A172 (cell line): ENCODE measurements at regions not wholly inside any gene's neighbourhood (a gene's known extent, or its start where the extent isn't known, plus 50 kb on each side); places are given as distances from the start of the nearest gene placed in this dataset.

Experiments
- DNase-seq: peaks from one replicate; pipeline ENCODE4 v3.0.0-alpha.2; 2015; ENCODE audit warnings: low spot score

DNA sequence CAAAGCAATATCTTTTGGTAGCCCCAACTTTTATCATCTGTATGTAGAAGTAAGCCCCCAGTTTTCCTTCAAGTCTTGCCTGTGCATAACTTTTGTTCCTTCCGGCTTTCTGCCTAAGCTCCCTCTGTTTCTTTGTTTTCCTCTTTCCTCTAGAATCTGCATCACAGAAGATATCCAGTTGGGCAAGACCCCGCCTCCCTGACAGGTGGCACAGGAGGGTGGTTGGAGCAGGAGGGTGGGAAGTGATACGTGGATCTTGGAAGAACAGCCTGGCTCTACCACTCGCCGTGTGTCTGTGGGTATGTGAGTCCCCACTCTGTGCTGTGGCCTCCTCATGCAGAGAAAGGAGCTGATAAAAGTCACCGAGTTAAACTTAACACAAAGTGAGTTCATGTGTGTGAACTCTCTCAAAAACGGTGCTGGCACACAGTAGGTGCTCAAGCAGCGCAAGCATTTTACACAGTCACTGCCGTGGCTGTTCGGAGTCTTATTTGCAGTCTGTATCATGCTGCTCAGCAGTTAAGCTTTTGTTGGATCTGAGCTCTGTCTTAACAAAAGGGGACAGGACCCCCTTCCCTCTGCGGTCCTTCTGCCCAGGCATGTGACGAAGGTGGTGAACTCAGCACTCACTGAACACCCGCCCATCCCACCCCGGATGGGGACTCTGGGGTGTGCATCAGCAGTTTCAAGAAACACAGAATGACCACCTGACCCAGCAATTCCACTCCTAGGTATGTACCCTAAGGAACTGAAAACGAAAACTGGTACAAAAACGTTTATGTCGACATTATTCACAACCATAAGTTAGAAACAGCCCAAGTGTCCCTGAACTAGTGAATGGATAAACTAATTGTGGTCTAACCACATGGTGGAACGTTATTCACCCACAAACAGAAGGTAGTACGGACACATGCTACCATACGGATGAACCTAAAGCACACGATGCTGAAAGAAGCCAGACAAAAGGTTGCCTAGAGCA is 249.1 kb downstream of the CTTN start:
- DNase-seq, result no peak

DNA sequence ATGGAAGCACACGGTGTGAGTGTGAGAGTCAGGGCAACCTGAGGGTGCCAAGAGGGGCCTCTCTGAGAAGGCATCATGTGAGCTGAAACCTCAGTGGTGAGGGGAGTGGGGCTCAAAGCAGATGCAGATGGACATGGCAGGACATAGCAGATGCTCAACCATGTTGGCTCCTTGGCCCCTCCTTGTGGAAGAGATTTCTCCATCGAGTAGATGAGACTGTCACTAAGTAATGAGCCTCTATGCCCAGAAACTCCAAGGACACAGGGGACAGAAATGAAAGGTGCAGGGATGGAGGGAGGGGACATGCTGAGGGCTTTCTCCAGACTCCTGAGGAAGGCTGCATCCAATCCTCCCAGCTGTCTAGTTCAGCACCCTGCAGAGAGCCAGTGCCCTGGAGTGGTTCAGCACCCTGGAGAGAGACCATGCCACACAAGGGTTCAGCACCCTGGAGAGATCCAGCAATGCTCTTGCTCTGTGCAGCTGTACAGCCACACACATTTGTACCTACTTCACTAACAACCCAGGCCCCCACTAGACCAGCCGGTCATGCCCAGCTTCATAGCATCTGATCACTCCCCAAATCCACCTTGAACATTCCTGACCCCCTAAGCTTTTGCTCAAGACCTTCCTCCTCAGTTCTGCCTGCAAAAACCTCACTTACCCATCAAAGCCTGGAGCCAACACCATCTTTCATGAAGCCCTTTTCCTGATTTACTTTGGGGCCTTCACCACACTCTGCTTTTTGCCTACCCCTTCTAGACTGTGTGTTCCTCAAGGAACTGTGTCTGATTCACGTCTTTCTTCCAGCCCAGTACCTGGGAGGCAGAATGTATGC is 252.0 kb downstream of the CTTN start:
- peak; percentile 83 for DNase-seq

DNA sequence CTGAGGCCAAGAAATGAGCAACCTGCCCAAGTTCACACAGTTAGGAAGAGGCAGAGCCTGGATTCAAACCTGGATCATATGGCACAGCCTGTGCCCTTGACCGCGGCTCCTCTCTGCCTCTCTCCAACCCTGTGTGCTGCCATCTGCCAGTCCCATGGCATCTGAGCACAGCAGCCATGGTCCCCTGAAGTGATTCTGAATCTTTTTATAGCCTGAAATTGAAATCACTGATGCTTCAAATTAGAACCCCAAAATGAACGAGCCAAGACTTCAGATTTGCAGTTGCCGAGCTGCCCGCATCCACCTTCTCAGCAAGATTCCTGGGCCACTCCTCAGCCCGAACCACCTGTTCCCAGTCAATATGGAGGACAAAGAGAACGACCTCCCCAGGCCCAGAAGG is 252.7 kb downstream of the CTTN start:
- DNase-seq, result no peak

DNA sequence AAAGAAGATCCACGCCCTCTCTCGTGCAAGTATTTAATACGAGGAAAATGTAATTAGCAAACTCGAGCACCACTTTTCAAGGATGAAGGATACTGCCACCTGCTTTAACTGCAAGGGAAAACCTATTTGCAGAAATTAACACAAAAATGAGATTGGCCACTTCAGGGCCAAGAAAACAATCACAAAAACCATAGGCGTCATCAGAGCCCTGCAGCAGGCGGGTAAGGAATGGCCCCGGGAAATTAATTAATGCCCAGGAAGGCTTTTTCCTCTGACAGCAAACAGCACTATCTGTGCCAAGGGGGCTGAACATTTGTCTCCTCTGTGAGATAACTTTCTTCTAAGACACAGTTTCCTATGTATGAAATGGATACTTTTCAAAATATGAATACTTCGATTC is 255.7 kb downstream of the CTTN start:
- no peak for DNase-seq

DNA sequence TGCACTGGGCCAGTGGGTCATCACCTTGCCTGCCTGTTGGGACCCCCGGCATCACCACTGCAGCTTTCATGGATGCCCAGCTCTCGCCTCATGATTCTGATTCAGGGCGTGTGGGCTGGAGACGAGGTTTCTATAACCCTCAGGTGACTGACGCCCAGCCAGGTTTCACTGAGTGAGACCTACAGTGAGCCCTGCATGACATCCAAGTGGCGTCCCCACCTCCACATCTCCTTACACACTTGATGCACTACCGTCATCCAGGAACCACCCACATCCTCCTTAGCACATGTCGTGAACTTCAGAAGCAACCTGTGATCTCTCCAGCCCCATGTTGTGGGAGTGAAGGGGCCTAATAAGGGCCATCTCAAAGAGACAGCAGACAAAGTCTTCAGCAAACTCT is 257.5 kb downstream of the CTTN start:
- no peak for DNase-seq

DNA sequence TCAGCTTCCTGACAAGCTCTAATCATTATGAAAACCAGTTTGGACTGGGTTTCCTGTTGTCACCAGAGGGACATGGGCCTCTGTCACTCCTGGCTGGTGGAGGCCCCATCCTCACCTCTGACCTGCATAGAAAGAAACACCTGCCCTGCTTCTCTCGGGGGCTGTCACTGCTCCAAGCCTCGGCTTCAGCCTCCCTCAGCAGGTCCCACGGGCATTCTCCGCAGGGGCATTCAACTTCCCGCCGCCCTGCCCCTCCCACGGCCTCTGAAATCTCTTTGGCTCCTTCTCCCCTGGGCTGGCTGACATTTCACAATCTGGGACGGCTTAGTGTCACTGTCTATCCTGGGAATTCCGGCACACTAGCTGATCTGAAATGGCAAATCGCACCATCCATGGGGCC is 257.9 kb downstream of the CTTN start:
- DNase-seq, result no peak

DNA sequence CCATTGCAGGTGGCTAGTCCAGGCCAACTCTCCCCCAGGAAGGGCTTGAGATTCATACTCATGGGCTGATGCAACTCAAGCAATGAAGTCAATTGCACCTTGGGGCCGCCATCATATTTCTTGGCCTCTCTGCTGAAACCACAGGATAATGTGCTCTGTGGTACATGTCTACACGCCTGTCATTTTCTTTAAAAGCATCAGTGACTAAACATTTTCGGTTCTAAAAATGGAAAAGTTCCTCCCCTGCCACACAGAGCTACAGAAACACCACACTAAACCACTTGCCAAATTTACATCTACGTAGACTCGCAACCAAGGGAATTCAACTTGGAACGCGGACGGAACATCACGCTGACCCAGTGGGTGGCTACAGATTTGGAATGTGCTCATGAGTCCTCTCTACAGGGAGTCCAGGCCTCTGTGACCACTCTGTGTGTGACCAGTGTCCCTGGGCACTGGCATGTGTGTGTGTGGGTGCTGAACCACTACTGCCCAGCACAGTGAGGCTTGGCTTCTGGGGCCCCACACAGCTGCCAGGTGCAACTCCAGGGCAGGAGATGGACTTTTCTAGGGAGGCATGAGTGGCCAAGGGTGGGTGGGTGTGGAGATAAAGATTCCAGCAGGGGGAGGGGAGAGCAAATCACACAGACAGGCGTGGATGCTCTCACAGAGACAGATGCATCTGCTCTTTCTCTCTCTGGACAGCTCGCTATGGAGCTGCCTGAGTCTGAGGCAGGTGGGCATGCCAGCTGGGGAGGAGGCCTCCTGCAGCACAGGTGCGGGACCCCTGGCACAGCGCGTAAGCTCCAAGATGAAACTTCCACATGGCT is 261.9 kb downstream of the CTTN start:
- DNase-seq, result no peak

DNA sequence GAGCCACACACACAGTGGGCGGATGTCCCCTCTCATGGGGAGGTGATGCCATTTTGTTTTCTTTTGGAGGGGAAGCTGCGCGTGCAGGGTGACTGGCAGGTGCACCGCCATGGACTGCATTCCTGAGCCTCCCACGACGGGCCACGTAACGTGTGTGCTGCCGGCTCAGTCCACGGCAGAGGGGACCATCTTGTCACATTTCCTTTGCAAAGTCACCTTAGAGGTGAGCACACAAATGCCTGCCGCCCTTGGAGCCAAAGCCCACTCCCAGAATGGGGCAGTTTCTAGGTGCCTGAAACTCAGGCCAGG is 262.5 kb downstream of the CTTN start:
- DNase-seq, result no peak

DNA sequence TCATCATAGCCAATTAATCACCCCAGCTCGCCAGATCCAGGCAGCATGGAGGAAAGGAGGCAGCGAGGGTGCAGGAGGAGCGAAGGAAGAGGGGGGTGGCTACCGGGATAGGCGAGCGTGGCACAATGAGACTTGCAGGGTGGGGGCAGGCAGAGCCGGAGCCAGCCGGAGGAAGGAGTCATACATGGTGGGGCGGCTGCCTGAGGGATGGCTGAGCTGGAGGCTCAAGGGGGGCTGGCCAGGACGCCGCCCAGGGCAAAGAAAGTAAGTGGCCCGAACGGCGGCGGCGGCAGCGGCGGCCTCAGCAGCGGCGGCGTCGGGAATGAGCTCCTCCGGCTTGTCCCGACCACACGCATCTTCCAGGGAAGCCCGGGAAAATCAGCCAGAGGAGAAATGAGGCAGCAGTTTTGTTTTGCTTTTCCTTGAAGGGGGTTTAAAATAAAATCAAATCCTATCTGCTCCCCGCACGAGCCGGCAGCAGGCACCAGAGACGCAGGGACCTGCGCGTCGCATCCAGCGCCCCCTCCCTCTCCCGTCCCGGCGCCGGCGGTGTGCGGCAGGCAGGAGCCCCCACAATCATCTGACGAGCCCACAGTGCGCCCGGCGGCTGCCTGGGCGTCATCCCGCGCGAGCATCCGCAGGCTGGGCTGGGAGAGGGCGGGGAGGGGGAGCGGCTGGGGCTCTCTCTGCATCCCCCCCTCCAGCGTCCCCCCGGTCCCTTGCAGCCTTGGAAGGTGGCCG is 263.6 kb downstream of the CTTN start:
- DNase-seq, result peak; percentile 63

DNA sequence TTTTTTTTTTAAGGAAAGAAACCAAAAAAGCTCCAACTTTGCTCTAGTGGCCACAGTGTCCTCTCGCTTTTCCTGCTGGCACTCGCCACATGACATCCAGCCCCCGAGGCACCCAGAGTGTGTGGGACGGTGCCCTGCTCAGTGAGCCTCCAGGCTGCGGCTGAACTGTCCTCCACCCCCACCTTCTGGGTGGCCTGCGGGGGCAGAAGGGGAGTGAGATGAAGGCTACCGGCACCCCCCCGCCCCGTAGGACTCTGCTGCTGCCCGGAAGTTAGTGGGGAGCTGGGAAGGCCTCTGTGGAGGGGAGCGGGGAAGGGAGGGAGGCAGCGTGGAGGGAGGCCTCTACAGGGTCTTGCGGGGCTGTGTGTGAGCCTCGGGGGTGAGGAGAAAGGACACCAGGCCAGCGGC is 264.4 kb downstream of the CTTN start:
- no peak for DNase-seq

DNA sequence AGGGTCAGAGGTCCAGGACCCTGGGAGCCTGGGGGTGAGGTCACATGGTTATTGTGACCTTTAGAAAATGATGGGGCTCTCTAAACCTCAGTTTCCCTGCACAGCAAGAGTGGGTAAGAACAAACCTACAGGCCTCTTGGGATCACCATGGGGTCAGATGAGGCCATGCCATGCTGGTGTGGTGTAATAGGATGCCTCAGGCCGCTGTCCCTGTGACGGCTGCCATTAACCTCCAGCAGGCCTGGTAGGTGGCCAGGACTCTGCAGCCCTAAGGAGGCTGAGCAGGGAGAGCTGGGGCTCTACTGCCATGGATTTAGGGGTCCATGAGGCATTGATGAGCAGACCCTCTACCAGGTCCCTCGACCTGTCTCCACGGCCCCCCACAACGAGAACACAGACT is 265.5 kb downstream of the CTTN start:
- no peak for DNase-seq

DNA sequence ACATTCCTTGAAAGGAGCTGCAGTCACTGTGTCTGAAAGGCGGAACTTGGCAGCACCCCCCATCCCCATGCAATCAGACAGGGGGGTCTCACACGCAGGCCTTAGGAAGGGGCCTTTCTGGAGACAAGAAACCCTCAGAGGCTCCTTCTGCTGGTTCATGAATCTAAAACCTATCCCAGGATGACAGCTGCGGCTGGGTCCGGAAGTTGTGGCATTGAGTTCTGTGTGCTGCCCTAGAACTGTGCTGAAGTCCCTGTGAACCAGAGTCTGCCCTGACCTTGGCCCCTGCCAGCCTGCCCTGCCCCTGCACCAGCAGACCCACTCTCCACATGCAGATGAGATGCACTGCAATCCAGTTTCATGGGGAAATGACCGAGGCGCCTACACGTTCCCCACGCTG is 268.0 kb downstream of the CTTN start:
- no peak for DNase-seq

DNA sequence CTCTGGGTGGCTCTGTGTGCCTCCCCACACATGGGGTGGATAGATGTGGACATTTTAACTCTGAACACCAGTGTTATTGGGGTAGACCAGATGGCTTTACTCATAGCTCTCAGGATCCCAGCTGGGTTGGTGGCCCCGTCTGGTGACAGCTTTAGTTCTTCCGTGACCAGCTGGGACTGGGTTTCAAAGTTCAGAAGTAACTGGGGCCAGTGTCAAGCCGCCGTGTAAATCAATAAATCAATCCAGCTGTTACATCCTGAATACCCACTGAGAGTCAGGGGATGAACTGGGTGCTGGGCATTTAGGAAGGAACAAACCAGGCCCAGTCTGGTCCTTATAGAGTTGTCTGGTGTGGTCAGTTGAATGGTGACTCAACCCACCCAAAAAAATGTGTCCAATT is 269.4 kb downstream of the CTTN start:
- DNase-seq, result no peak

DNA sequence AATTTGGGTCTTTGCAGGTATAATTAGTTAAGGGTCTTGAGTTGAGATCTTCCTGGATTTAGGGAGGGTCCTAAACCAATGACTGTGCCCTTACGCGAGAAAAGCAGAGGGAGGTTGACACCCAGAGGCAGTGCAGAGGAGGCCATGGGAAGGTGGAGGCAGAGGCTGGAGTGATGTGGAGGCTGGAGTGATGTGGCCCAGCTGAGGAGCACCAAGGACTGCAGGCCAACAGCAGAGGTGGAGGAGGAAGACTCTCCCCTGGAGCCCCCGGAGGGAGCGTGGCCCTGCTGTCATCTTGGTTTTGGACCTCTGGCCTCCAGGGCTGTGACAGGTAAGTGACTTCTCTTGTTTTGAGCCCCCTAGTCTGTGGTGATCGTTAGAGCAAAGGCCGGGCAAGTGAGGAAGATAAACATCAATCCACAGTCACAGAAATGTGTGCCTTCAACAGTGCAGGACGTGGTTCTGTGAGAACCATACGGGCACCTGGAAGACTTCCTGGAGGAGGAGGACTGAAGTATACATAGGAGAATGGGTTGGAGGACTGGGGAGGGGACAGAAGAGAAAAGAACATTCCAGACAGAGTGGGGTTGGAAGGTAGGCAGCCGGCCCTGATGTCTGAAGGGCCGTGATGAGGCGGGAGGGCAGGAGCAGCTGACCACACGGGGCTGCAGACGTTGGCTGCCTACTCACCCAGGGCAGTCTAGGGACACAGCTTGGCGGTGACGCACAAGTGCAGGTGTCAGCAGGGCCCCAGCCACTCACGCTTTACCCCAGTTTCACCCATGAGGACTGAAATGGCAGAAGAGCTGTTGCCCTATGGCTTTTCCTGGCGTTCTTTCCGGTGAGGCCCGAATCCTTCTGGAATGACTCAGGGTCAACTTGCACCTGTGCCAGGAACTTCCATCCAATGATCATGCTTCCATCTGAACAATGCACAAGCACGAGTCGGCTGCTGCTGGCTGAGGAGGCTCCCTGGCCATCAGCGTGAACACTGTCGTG is 270.2 kb downstream of the CTTN start:
- peak; percentile 68 for DNase-seq

DNA sequence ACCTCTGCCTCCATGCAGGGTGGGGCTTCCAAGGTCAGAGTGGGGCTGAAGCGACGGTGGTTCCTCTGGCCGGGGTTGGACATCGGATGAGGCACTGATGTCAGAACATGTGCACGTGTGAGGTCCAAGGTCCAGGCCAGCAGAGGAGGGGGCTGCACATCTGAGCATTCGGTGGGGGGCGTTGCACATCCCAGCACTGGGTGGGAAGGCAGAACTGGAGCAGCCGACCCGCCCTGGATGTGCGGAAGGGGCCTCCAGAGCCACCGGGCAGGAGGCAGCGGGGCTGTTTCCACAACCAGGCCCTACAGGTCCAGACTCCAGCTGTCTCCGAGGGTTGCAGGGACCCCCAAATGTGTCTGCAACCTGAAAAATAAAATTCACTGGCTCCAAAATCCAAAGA is 271.0 kb downstream of the CTTN start:
- no peak for DNase-seq

DNA sequence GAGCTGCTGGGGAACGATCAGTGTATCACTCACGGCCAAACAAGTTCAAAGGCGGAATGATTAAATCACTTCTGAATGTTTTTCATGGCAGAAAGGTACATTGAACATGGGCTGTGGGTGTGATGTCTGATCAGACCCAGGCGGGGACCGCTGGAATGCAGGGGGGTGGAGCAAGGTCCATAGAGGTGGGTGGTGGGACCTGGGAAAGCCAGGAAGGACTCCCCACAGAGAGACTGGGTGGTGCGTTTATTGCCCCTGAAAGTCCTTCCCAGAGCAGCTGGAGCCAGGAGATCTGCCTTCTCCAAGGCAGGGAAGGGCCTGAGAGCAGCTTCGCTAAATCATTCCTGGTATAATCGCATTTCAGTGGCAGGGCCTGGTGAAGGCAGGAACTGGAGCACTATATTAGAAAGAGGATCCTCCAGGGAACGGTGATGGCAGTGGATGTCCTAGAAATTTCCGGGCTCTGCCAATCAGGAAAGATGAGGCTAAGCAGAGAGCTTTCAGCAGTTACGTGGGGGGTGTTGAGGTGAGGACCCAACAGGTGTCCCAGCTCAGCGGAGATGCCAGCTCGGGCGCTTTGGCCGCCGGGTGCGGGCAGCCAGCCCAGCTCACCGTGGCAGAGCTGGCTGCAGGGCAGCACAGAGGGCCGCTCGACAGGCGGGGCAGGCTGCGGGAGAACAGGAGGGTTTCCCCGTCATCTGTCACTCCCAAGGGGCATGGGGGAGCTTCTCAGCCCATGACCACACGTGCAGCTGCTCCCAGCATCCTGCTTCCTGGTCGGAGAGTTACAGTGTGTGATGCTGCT is 271.7 kb downstream of the CTTN start:
- no peak for DNase-seq

DNA sequence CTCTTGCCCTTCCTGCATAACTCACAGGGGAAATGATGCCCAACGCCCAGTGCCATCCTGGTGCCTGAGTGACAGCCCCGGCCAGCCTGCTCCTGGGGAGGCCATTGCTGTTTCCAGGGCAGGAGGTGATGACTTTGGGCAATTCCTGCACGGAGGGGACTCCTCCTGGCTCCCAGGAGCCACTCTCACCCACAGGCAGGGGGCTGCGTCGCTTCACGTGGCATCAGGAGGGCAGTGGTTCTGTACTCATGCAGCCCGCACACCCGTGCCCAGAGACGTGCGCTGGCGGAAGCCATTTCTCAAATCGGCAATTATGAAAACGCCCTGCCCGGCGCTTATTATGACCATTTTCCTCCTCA is 272.3 kb downstream of the CTTN start:
- DNase-seq, result no peak

DNA sequence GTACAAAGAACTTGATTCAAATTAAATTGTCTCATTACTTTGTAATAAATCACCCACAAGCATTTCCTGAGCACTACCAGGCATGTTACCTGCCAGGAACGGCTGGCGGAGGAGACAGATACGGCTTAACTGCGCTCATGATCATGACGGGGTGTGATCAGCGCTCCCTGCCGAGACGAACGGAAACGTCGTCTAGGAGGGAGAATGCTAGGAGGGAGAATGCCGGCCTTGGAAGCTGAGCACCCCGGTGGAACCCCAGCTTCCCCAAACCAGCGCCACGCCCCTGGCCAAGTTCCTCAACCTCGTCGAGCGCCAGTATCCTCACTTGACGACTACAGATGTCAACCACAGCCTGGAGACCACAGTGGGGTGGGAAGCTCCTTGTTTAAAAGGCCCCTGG is 272.8 kb downstream of the CTTN start:
- DNase-seq, result no peak

DNA sequence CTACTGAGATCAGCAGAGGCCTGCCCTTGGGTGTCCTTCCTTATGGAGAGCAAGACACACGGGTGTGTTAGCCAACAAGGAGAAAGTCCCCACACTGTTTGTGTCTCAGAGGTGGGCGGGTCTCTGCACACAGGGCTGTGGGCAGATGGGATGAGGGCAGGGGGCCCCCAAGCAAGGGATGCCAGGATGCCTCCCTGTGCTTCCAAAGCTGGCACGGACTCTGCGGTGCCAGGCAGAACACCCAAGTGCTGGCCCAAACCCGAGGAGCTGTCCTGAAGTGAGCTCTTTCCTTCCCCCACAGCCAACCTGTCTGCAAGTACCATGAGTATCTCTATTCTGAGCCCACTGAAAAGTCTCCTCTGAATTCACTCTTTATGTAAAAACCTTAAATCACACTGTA is 273.3 kb downstream of the CTTN start:
- no peak for DNase-seq
